SU-DHL-6 (cell line): ENCODE measurements at regions not wholly inside any gene's neighbourhood (a gene's known extent, or its start where the extent isn't known, plus 50 kb on each side); places are given as distances from the start of the nearest gene placed in this dataset.

Source experiments
- H2AFZ ChIP-seq: fragments of 200-600 bp; sonication (generic); 2 replicates; pipeline ENCODE4 v1.6.1; 2014; ENCODE audit warnings: low read depth, mild to moderate bottlenecking, moderate library complexity, mixed read lengths, antibody characterized with exemption, low read length; ENCODE audit not compliant: severe bottlenecking
- H3F3A ChIP-seq: fragments of 200-600 bp; shearing (Covaris generic); 2 replicates; pipeline ENCODE4 v1.6.0; 2016; ENCODE audit warnings: antibody characterized with exemption, mild to moderate bottlenecking; ENCODE audit not compliant: insufficient read depth
- H3K27ac ChIP-seq: fragments of 200-600 bp; sonication (generic); 2 replicates; pipeline ENCODE4 v1.5.1; 2016; ENCODE audit warnings: low read depth, mild to moderate bottlenecking, low read length, moderate library complexity, mixed read lengths
- H3K27me3 ChIP-seq: fragments of 200-600 bp; sonication (generic), shearing (Covaris generic); 2 replicates; pipeline ENCODE4 v1.6.0; 2014; ENCODE audit warnings: mild to moderate bottlenecking, low read length
- H3K36me3 ChIP-seq: fragments of 200-600 bp; sonication (generic); 2 replicates; pipeline ENCODE4 v1.6.1; 2014; ENCODE audit warnings: mild to moderate bottlenecking, low read length, mixed read lengths
- H3K4me2 ChIP-seq: fragments of 300-600, 200-600 bp; shearing (Covaris generic), sonication (generic); 2 replicates; pipeline ENCODE4 v1.6.0; 2014; ENCODE audit warnings: low read length, low read depth, mild to moderate bottlenecking; ENCODE audit not compliant: poor library complexity, severe bottlenecking
- H3K4me3 ChIP-seq: fragments of 200-600 bp; sonication (generic); 2 replicates; pipeline ENCODE4 v1.5.1; 2014; ENCODE audit warnings: antibody characterized with exemption, low read length, mild to moderate bottlenecking, mixed read lengths; ENCODE audit not compliant: insufficient read depth, poor library complexity, severe bottlenecking
- H3K79me2 ChIP-seq: fragments of 200-600 bp; sonication (generic); 2 replicates; pipeline ENCODE4 v1.6.1; 2014; ENCODE audit warnings: mild to moderate bottlenecking, low read length, moderate library complexity; ENCODE audit not compliant: insufficient read depth
- H3K9ac ChIP-seq: fragments of 200-600 bp; sonication (generic); 2 replicates; pipeline ENCODE4 v1.7.0; 2014; ENCODE audit warnings: mild to moderate bottlenecking, low read length
- H3K9me2 ChIP-seq: fragments of 200-600 bp; sonication (generic); replicated peaks from 2 replicates; pipeline ENCODE4 v1.6.1; 2014; ENCODE audit warnings: low read length; ENCODE audit not compliant: insufficient read depth
- H3K9me3 ChIP-seq: fragments of 200-600 bp; sonication (generic); 2 replicates; pipeline ENCODE4 v1.6.1; 2014; ENCODE audit warnings: low read length, mixed read lengths; ENCODE audit not compliant: insufficient read depth
- H4K20me1 ChIP-seq: fragments of 200-600 bp; sonication (generic); 2 replicates; pipeline ENCODE4 v1.6.1; 2014; ENCODE audit warnings: low read depth, mild to moderate bottlenecking, antibody characterized with exemption, low read length, moderate library complexity, mixed read lengths
- CTCF ChIP-seq: fragments of 200-600 bp; sonication (generic); IDR thresholded peaks from one replicate; pipeline ENCODE4 v1.5.1; 2017; ENCODE audit warnings: antibody characterized with exemption, mild to moderate bottlenecking, low read length, moderate library complexity; ENCODE audit not compliant: insufficient read depth, poor library complexity, severe bottlenecking
- EZH2phosphoT487 ChIP-seq: fragments of 200-600 bp; sonication (generic), shearing (Covaris generic); conservative IDR thresholded peaks from 2 replicates; pipeline ENCODE4 v1.6.1; 2018; ENCODE audit warnings: mild to moderate bottlenecking, antibody characterized with exemption, low read length, moderate library complexity, mixed read lengths

- no peak overlapping the region for H3K27ac ChIP-seq
- H2AFZ ChIP-seq = no peak overlapping the region
- H3K79me2 ChIP-seq = no peaks in the 10 kb centered on the region
- no peak for TF ChIP-seq EZH2phosphoT487
- TF ChIP-seq CTCF = no peak
- H3F3A ChIP-seq = no peaks in the 10 kb centered on the region
- H3K27me3 ChIP-seq = no peaks in the 10 kb centered on the region
- no peaks in the 10 kb centered on the region for H3K9me3 ChIP-seq
- H3K9me2 ChIP-seq = no peaks in the 10 kb centered on the region
- no peak overlapping the region for H3K4me3 ChIP-seq
- H4K20me1 ChIP-seq = no peaks in the 10 kb centered on the region
- H3K9ac ChIP-seq = no peak overlapping the region
- H3K36me3 ChIP-seq = no peaks in the 10 kb centered on the region
- H3K4me2 ChIP-seq = no peak overlapping the region
Observed at GRCh38 chr4:45539142-45539814, 584.6 kb downstream of the GABRG1 start.

GRCh38 chr4:45530498-45530897, 593.4 kb downstream of the GABRG1 start:
- Histone ChIP-seq H3K4me2 (no peak overlapping the region), H2AFZ (no peak overlapping the region), H3K9me3 (no peaks in the 10 kb centered on the region), H4K20me1 (no peaks in the 10 kb centered on the region), H3K27ac (no peak overlapping the region), H3K9ac (no peak overlapping the region), H3K27me3 (no peaks in the 10 kb centered on the region), H3K36me3 (no peaks in the 10 kb centered on the region), H3K4me3 (no peak overlapping the region), H3K9me2 (no peaks in the 10 kb centered on the region), H3K79me2 (no peaks in the 10 kb centered on the region), H3F3A (no peaks in the 10 kb centered on the region)
- TF ChIP-seq EZH2phosphoT487 (no peak), CTCF (no peak)

GRCh38 chr4:45527160-45527559, 596.7 kb downstream of the GABRG1 start:
- H3K4me2 ChIP-seq = no peak overlapping the region
- no peak overlapping the region for H3K4me3 ChIP-seq
- no peaks in the 10 kb centered on the region for H3K79me2 ChIP-seq
- no peak overlapping the region for H3K27ac ChIP-seq
- H2AFZ ChIP-seq = no peak overlapping the region
- no peak for TF ChIP-seq CTCF
- no peak for TF ChIP-seq EZH2phosphoT487
- no peaks in the 10 kb centered on the region for H3K27me3 ChIP-seq
- no peaks in the 10 kb centered on the region for H3K9me2 ChIP-seq
- H3F3A ChIP-seq = no peaks in the 10 kb centered on the region
- no peaks in the 10 kb centered on the region for H3K9me3 ChIP-seq
- H4K20me1 ChIP-seq = no peaks in the 10 kb centered on the region
- H3K9ac ChIP-seq = no peak overlapping the region
- H3K36me3 ChIP-seq = no peaks in the 10 kb centered on the region
